Parathyroid adenoma (tissue), 2 donors: ENCODE measurements at regions not wholly inside any gene's neighbourhood (a gene's known extent, or its start where the extent isn't known, plus 50 kb on each side); places are given as distances from the start of the nearest gene placed in this dataset.

Experiments used
- H2AFZ ChIP-seq: fragments of 300-600 bp; sonication (generic); one replicate; pipeline ENCODE4 v1.7.0; 2017; ENCODE audit warnings: antibody characterized with exemption, mild to moderate bottlenecking
- H3K27ac ChIP-seq: fragments of 300-600 bp; sonication (generic); one replicate; pipeline ENCODE4 v1.7.0; 2017
- H3K27me3 ChIP-seq: fragments of 300-600 bp; sonication (generic); one replicate; pipeline ENCODE4 v1.7.0; 2017; ENCODE audit warnings: low read length; ENCODE audit not compliant: control insufficient read depth, insufficient read depth
- H3K36me3 ChIP-seq: fragments of 300-600 bp; sonication (generic); one replicate; pipeline ENCODE4 v1.7.0; 2017; ENCODE audit warnings: low read length; ENCODE audit not compliant: control insufficient read depth, insufficient read depth
- H3K4me1 ChIP-seq: fragments of 300-600 bp; sonication (generic); one replicate; pipeline ENCODE4 v1.7.0; 2017; ENCODE audit warnings: control low read depth
- H3K4me2 ChIP-seq: fragments of 300-600 bp; sonication (generic); one replicate; pipeline ENCODE4 v1.7.0; 2017; ENCODE audit warnings: low read length
- H3K4me3 ChIP-seq: fragments of 300-600 bp; sonication (generic); one replicate; pipeline ENCODE4 v1.7.0; 2017; ENCODE audit warnings: low read depth, low read length
- H3K79me2 ChIP-seq: fragments of 300-600 bp; sonication (generic); one replicate; pipeline ENCODE4 v1.7.0; 2017; ENCODE audit warnings: control low read depth
- H3K9ac ChIP-seq: fragments of 300-600 bp; sonication (generic); one replicate; pipeline ENCODE4 v1.7.0; 2017; ENCODE audit warnings: mild to moderate bottlenecking
- H3K9me3 ChIP-seq: fragments of 300-600 bp; sonication (generic); one replicate; pipeline ENCODE4 v1.7.0; 2017; ENCODE audit warnings: low read length; ENCODE audit not compliant: control insufficient read depth
- TF ChIP-seq, protein P1 (sequence below): fragments of 300-600 bp; sonication (generic); IDR thresholded peaks from one replicate; pipeline ENCODE4 v1.7.0; 2017; ENCODE audit warnings: antibody characterized with exemption, mild to moderate bottlenecking
- donor health status: primary hyperparathyroidism.

DNA sequence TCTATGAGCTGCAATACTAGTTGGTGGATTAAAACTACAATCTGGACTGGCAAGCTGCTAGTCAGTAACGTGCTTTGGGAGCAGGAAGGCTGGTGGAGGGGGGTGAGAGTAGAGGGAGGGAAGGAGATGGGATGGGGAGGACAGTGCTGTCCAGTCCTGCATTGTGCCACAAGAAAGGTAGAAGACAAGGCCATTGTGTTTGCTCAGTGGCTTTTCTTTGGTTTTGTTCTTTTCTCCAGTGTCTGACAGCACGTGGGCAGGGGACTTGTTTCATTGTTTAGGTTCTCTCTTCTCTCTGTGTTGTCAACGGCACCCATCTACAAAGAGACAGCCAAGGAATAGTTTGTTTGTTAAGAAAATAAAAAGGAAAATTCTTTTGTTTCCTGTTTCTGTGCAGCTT is 362.8 kb upstream of the PLXNA2 start:
- Histone ChIP-seq H2AFZ (no peak overlapping the region), H3K4me1 (no peaks in the 10 kb centered on the region), H3K27ac (no peak overlapping the region), H3K4me2 (no peak overlapping the region), H3K4me3 (no peak overlapping the region), H3K36me3 (no peaks in the 10 kb centered on the region), H3K27me3 (no peaks in the 10 kb centered on the region), H3K9ac (no peak overlapping the region), H3K79me2 (no peaks in the 10 kb centered on the region), H3K9me3 (no peaks in the 10 kb centered on the region)
- TF ChIP-seq, protein P1, sequence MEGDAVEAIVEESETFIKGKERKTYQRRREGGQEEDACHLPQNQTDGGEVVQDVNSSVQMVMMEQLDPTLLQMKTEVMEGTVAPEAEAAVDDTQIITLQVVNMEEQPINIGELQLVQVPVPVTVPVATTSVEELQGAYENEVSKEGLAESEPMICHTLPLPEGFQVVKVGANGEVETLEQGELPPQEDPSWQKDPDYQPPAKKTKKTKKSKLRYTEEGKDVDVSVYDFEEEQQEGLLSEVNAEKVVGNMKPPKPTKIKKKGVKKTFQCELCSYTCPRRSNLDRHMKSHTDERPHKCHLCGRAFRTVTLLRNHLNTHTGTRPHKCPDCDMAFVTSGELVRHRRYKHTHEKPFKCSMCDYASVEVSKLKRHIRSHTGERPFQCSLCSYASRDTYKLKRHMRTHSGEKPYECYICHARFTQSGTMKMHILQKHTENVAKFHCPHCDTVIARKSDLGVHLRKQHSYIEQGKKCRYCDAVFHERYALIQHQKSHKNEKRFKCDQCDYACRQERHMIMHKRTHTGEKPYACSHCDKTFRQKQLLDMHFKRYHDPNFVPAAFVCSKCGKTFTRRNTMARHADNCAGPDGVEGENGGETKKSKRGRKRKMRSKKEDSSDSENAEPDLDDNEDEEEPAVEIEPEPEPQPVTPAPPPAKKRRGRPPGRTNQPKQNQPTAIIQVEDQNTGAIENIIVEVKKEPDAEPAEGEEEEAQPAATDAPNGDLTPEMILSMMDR, result no peak

DNA sequence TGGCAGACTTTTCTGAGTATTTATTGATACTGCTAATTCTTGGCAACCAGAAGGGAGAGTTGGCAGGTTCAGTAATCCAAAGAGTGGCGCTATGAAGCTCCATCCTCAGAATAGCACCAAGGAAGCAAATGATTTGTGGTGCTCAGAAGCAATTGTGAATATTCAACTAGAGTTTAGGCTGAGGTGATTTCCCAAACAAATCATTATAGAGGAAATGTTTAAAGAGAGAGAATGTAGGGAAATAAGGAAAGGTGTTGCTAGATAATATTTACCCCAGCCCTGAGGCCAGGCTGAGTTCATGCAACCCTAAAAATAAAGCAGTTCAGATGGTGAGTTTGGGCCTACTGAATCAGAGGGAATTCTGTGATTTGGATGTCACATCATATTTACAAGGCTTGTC is 363.4 kb upstream of the PLXNA2 start:
- TF ChIP-seq, protein P1, result no peak
- Histone ChIP-seq H3K27ac (no peak overlapping the region), H3K9me3 (no peaks in the 10 kb centered on the region), H3K4me3 (no peak overlapping the region), H3K36me3 (no peaks in the 10 kb centered on the region), H3K9ac (no peak overlapping the region), H2AFZ (no peak overlapping the region), H3K4me2 (no peak overlapping the region), H3K4me1 (no peaks in the 10 kb centered on the region), H3K79me2 (no peaks in the 10 kb centered on the region), H3K27me3 (no peaks in the 10 kb centered on the region)

DNA sequence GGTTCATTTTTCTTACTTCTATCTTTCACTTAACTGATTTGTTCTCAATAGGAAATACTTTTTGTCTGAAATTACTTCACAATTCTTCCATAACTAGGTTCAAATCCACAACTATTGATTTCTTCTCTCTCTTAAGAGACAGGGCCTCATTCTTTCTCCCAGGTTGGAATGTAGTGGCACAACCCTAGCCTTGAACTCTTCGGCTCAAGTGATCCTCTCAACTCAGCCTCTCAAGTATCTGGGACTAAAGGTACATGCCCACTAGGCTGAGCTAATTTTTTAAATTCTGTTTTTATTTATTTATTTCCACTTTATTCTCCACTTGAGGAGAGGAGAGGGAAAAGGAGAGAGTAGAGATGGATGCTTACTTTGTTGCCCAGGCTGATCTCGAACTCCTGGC is 370.4 kb upstream of the PLXNA2 start:
- H3K4me3 ChIP-seq, result no peak overlapping the region
- no peak overlapping the region for H3K9ac ChIP-seq
- H3K36me3 ChIP-seq, result no peaks in the 10 kb centered on the region
- TF ChIP-seq, protein P1, result no peak
- no peaks in the 10 kb centered on the region for H3K9me3 ChIP-seq
- no peaks in the 10 kb centered on the region for H3K79me2 ChIP-seq
- H2AFZ ChIP-seq, result no peak overlapping the region
- H3K27me3 ChIP-seq, result no peaks in the 10 kb centered on the region
- H3K27ac ChIP-seq, result no peak overlapping the region
- H3K4me2 ChIP-seq, result no peak overlapping the region
- H3K4me1 ChIP-seq, result no peaks in the 10 kb centered on the region

DNA sequence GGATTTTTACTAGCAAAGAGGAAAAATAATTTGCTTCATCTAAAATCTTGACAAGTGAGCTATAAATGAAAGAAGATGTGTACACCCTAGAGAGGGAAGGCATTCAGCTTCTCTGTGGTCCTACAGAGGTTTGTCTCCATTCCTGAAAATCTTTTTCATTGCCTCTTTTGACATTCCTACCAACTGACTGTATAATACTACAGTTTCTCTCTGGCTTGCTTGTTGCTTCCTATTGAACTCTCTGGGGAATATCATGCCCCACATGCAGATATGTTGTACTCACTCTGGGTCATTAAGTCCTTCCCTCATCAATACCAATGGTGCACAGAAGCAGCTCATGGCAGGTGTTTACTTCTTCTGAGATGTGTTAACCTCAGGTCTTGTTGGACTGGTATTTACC is 371.2 kb upstream of the PLXNA2 start:
- H3K4me1 ChIP-seq, result no peaks in the 10 kb centered on the region
- H3K79me2 ChIP-seq, result no peaks in the 10 kb centered on the region
- H3K4me2 ChIP-seq, result no peak overlapping the region
- H3K4me3 ChIP-seq, result no peak overlapping the region
- no peak overlapping the region for H2AFZ ChIP-seq
- no peaks in the 10 kb centered on the region for H3K9me3 ChIP-seq
- TF ChIP-seq, protein P1, result no peak
- no peak overlapping the region for H3K9ac ChIP-seq
- H3K27ac ChIP-seq, result no peak overlapping the region
- H3K36me3 ChIP-seq, result no peaks in the 10 kb centered on the region
- H3K27me3 ChIP-seq, result no peaks in the 10 kb centered on the region

DNA sequence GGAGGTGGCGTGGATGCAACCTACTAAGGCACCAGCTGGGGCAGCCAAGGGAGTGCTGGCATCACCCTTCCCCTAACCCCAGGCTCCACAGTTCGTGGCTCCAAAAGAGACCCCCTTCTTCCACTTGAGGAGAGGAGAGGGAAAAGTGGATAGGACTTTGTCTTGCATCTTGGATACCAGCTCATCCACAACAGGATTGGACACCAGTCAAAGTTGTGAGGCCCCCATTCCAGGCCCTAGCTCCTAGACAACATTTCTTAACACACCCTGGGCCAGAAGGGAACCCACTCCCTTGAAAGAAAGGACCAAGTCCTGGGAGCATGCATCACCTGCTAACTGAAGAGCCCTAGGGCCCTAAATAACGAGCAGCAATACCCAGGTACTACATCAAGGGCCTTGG is 372.6 kb upstream of the PLXNA2 start:
- TF ChIP-seq, protein P1, result no peak
- no peaks in the 10 kb centered on the region for H3K9me3 ChIP-seq

More for the DNA sequence above, 372.6 kb upstream of the PLXNA2 start:
- Histone ChIP-seq H3K79me2 (no peaks in the 10 kb centered on the region), H3K27me3 (no peaks in the 10 kb centered on the region), H2AFZ (no peak overlapping the region), H3K27ac (no peak overlapping the region), H3K36me3 (no peaks in the 10 kb centered on the region), H3K4me1 (no peaks in the 10 kb centered on the region), H3K4me2 (no peak overlapping the region), H3K4me3 (no peak overlapping the region), H3K9ac (no peak overlapping the region)
